Liver (tissue), 3 donors: ENCODE measurements at regions not wholly inside any gene's neighbourhood (a gene's known extent, or its start where the extent isn't known, plus 50 kb on each side); places are given as distances from the start of the nearest gene placed in this dataset.

Experiments used
- EGR1 ChIP-seq, 2 donors: IDR thresholded peaks; 2 replicates each; pipeline ENCODE4 v1.6.1; 2016 to 2018; ENCODE audit warnings: antibody characterized with exemption in 2 of 2, low read depth in 2 of 2
- JUND ChIP-seq, 2 donors: IDR thresholded peaks; 2 replicates each; pipeline ENCODE4 v1.6.1; 2016; ENCODE audit warnings: antibody characterized with exemption in 2 of 2
- RAD21 ChIP-seq, 2 donors: IDR thresholded peaks; 2 replicates each; pipeline ENCODE4 v1.6.1; 2016; ENCODE audit warnings: antibody characterized with exemption in 2 of 2, mild to moderate bottlenecking in 2 of 2
- TF ChIP-seq, protein P1 (sequence below): fragments of 150-350 bp; IDR thresholded peaks from 2 replicates; pipeline ENCODE4 v1.5.1; 2017; ENCODE audit warnings: improper control_type of control experiment, low read depth, low read length; ENCODE audit not compliant: missing input control
- TF ChIP-seq, protein P2 (sequence below): IDR thresholded peaks from 2 replicates; pipeline ENCODE4 v1.6.1; 2016; ENCODE audit warnings: antibody characterized with exemption
- donor health status: healthy.
- donor health status: healthy.

DNA sequence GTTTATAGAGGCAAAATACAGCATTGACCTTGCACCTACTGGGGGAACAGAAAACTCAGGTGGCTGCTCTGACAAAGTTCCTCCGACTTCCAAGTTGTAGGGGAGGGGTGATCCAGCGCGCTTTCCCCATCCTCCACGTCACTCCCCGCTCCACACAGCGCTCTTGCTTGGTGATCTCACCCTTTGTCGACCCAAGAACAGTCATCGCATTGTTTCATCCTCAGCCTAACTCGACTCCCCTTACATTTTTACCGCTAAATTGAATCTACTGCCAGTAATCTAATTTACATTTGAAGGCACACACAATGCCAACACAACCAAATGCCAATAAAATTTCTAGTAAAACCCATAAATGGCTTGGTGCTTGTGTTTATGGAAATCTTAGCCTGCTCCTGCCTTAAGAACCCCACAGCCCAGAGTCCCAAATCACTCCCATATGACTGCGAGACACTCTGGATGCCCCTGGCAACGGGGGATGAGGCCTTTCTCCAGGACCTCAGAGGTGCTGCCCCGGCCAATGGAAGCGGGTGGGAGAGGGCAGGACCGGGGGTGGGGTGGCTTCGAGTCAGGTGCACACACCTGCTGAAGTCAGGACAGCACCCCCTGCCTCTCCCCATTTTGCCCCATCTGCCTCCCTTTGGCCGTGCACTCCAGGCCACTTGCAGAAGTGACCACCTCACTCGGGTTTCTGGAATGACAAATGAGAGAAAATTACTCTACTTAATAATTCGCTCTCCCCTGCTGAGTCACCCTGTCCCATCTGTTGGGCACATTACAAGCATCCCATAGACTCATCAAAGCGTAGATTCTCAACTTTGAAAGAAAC is 98.2 kb upstream of the GSC start:
- TF ChIP-seq JUND (IDR thresholded peaks at IDR 0.05) (no peak), EGR1 (IDR thresholded peaks at IDR 0.05; ENCODE audit: low read depth in 2 of 2) (no peak), RAD21 (IDR thresholded peaks at IDR 0.05) (no peak)
- TF ChIP-seq, protein P1, sequence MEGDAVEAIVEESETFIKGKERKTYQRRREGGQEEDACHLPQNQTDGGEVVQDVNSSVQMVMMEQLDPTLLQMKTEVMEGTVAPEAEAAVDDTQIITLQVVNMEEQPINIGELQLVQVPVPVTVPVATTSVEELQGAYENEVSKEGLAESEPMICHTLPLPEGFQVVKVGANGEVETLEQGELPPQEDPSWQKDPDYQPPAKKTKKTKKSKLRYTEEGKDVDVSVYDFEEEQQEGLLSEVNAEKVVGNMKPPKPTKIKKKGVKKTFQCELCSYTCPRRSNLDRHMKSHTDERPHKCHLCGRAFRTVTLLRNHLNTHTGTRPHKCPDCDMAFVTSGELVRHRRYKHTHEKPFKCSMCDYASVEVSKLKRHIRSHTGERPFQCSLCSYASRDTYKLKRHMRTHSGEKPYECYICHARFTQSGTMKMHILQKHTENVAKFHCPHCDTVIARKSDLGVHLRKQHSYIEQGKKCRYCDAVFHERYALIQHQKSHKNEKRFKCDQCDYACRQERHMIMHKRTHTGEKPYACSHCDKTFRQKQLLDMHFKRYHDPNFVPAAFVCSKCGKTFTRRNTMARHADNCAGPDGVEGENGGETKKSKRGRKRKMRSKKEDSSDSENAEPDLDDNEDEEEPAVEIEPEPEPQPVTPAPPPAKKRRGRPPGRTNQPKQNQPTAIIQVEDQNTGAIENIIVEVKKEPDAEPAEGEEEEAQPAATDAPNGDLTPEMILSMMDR, result no peak
- TF ChIP-seq, protein P2, sequence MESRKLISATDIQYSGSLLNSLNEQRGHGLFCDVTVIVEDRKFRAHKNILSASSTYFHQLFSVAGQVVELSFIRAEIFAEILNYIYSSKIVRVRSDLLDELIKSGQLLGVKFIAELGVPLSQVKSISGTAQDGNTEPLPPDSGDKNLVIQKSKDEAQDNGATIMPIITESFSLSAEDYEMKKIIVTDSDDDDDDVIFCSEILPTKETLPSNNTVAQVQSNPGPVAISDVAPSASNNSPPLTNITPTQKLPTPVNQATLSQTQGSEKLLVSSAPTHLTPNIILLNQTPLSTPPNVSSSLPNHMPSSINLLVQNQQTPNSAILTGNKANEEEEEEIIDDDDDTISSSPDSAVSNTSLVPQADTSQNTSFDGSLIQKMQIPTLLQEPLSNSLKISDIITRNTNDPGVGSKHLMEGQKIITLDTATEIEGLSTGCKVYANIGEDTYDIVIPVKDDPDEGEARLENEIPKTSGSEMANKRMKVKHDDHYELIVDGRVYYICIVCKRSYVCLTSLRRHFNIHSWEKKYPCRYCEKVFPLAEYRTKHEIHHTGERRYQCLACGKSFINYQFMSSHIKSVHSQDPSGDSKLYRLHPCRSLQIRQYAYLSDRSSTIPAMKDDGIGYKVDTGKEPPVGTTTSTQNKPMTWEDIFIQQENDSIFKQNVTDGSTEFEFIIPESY, result no peak
